PFSK-1 (cell line): ENCODE measurements at regions not wholly inside any gene's neighbourhood (a gene's known extent, or its start where the extent isn't known, plus 50 kb on each side); places are given as distances from the start of the nearest gene placed in this dataset.

ENCODE experiments used
- FOXP2 ChIP-seq: optimal IDR thresholded peaks from 2 replicates; pipeline ENCODE3; 2011; ENCODE audit warnings: borderline replicate concordance, control low read depth, inconsistent platforms; ENCODE audit not compliant: insufficient read depth; ENCODE audit errors: extremely low read length, extremely low read depth
- POLR2AphosphoS5 ChIP-seq: IDR thresholded peaks from 2 replicates; pipeline ENCODE4 v1.6.1; 2012; ENCODE audit warnings: low read depth, mild to moderate bottlenecking, control low read depth, low read length, moderate library complexity
- REST ChIP-seq, 2 experiments: IDR thresholded peaks; 2 replicates each; pipeline versions ENCODE4 v1.6.1 to v1.8.0; 2011 to 2012; ENCODE audit warnings: low read depth in 2 of 2, low read length in 2 of 2, control low read depth in 1 of 2, inconsistent platforms in 1 of 2, mild to moderate bottlenecking in 1 of 2, moderate library complexity in 1 of 2; ENCODE audit not compliant: insufficient read depth in 1 of 2
- SIN3A ChIP-seq: IDR thresholded peaks from 2 replicates; pipeline ENCODE4 v1.6.1; 2012; ENCODE audit warnings: mild to moderate bottlenecking, low read length, moderate library complexity, borderline replicate concordance; ENCODE audit not compliant: insufficient read depth
- TAF1 ChIP-seq: IDR thresholded peaks from 2 replicates; pipeline ENCODE4 v1.6.1; 2012; ENCODE audit warnings: low read length, control low read depth, borderline replicate concordance; ENCODE audit not compliant: insufficient read depth

GRCh38 chr3:113094337-113095221 lies 103.8 kb downstream of the GTPBP8 start:
- TF ChIP-seq TAF1 (no peak), REST (IDR thresholded peaks at IDR 0.05; ENCODE audit: insufficient read depth in 1 of 2, low read depth in 2 of 2, low read length in 2 of 2) (no peak), SIN3A (no peak), FOXP2 (no peak), POLR2AphosphoS5 (no peak)

GRCh38 chr3:113096188-113096892 lies 105.6 kb downstream of the GTPBP8 start:
- no peak for TF ChIP-seq TAF1
- TF ChIP-seq FOXP2: no peak
- no peak for TF ChIP-seq REST (IDR thresholded peaks at IDR 0.05; ENCODE audit: insufficient read depth in 1 of 2, low read depth in 2 of 2, low read length in 2 of 2)
- no peak for TF ChIP-seq POLR2AphosphoS5
- TF ChIP-seq SIN3A: no peak

GRCh38 chr3:113097960-113098447 lies 107.2 kb downstream of the GTPBP8 start:
- TF ChIP-seq SIN3A: no peak

- TF ChIP-seq SIN3A (no peak), TAF1 (no peak), REST (IDR thresholded peaks at IDR 0.05; ENCODE audit: insufficient read depth in 1 of 2, low read depth in 2 of 2, low read length in 2 of 2) (no peak), FOXP2 (no peak)
Measured at GRCh38 chr3:113100063-113100462, 109.3 kb downstream of the GTPBP8 start.

GRCh38 chr3:113103588-113103987 lies 107.8 kb upstream of the BOC start:
- TF ChIP-seq TAF1 (no peak), REST (IDR thresholded peaks at IDR 0.05; ENCODE audit: insufficient read depth in 1 of 2, low read depth in 2 of 2, low read length in 2 of 2) (no peak), POLR2AphosphoS5 (no peak), FOXP2 (no peak), SIN3A (no peak)
